ENCODE measurements at regions not wholly inside any gene's neighbourhood (a gene's known extent, or its start where the extent isn't known, plus 50 kb on each side); places are given as distances from the start of the nearest gene placed in this dataset.
"Not testable (repeated sequence)": the region's sequence is repeated elsewhere in the genome, so short reads cannot be mapped to it uniquely, and the experiment has no call there.

GRCh38 chr1:83287391-83287790, 711.5 kb downstream of the TTLL7 start:
- not testable (repeated sequence) for TF ChIP-seq CTCF, POLR2A (IDR thresholded peaks at IDR 0.05)
